K562 (cell line): ENCODE measurements at regions not wholly inside any gene's neighbourhood (a gene's known extent, or its start where the extent isn't known, plus 50 kb on each side); places are given as distances from the start of the nearest gene placed in this dataset.

ENCODE experiments used
- ATAC-seq: fragments of 200-7000 bp; cut with Tn5 transposase; 3 replicates; pipeline ENCODE4 v1.9.1; 2020; ENCODE audit warnings: moderate library complexity
- BruUV-seq: library from RNA; stranded (reverse); fragments of 400-500 nt; replicated peaks from 2 replicates; lab custom pipeline; 2021; lab: Mats Ljungman, UMichigan
- CTCF ChIA-PET: fragments of 300-600 bp; formaldehyde crosslinking; extraction: SDS; loops from one replicate; lab custom pipeline; 2021; ENCODE audit warnings: low intra/inter-chr PET ratio; lab: Yijun Ruan, JAX
- POLR2A ChIA-PET: fragments of 300-600, 350-650 bp; sonication (Branson Sonifier 250); formaldehyde crosslinking; extraction: SDS; loops from one replicate; lab custom pipeline; 2021; ENCODE audit warnings: antibody characterized with exemption, inconsistent platforms; lab: Yijun Ruan, JAX
- DNase-seq, 4 experiments: peaks; one replicate each; pipeline versions ENCODE4 v3.0.0 to v3.0.0-alpha.2; 2011 to 2018; ENCODE audit warnings: low spot score in 3 of 4, mixed read lengths in 3 of 4; ENCODE audit errors: extremely low read depth in 1 of 4
- FAIRE-seq: peaks from 2 replicates; lab custom pipeline; 2011; peaks lifted over from hg19 to GRCh38; lab: Jason Lieb, UNC
- H2AFZ ChIP-seq: 2 replicates; pipeline ENCODE4 v1.6.0; 2011; ENCODE audit warnings: low read depth, low read length, control low read depth, inconsistent platforms
- H3K27ac ChIP-seq: fragments of 200-600 bp; 3 replicates; pipeline ENCODE4 v1.8.0; 2011; ENCODE audit warnings: low read depth, mild to moderate bottlenecking, control low read depth, inconsistent platforms, low read length, moderate library complexity, mixed read lengths; ENCODE audit errors: extremely low read depth
- H3K27me3 ChIP-seq, 2 experiments: fragments of 300-600 bp in 1 of 2; 2 replicates in 1 of 2; 3 replicates in 1 of 2; pipeline versions ENCODE4 v1.6.0 to v1.8.0; 2011; ENCODE audit warnings: inconsistent platforms in 2 of 2, low read length in 2 of 2, mild to moderate bottlenecking in 1 of 2, mixed read lengths in 1 of 2, moderate library complexity in 1 of 2; ENCODE audit not compliant: control insufficient read depth in 2 of 2, insufficient read depth in 2 of 2
- H3K36me3 ChIP-seq: fragments of 300-600 bp; 3 replicates; pipeline ENCODE4 v1.8.0; 2011; ENCODE audit warnings: mild to moderate bottlenecking, low read length, inconsistent platforms; ENCODE audit not compliant: control insufficient read depth, insufficient read depth
- H3K4me1 ChIP-seq, 2 experiments: fragments of 200-600 bp in 1 of 2; replicated peaks in 1 of 2; 2 replicates in 1 of 2; 3 replicates in 1 of 2; pipeline versions ENCODE4 v1.5.1 to v1.8.0; 2011; ENCODE audit warnings: inconsistent platforms in 2 of 2, low read length in 2 of 2, mild to moderate bottlenecking in 1 of 2, mixed read lengths in 1 of 2, moderate library complexity in 1 of 2; ENCODE audit not compliant: control insufficient read depth in 2 of 2, insufficient read depth in 2 of 2
- H3K4me2 ChIP-seq: 2 replicates; pipeline ENCODE4 v1.6.1; 2011; ENCODE audit warnings: low read length, control low read depth, inconsistent platforms, mixed read lengths; ENCODE audit not compliant: insufficient read depth
- H3K4me3 ChIP-seq: fragments of 200-600 bp; sonication (generic), shearing (Covaris generic); 2 replicates; pipeline ENCODE4 v1.5.1; 2016; ENCODE audit warnings: control low read depth, inconsistent platforms
- H3K79me2 ChIP-seq: fragments of 200-600 bp; 3 replicates; pipeline ENCODE4 v1.8.0; 2011; ENCODE audit warnings: low read length, inconsistent platforms; ENCODE audit not compliant: control insufficient read depth, insufficient read depth
- H3K9ac ChIP-seq, 2 experiments: 2 replicates each; pipeline versions ENCODE4 v1.6.0 to v1.6.1; 2011; ENCODE audit warnings: low read depth in 2 of 2, low read length in 2 of 2, control low read depth in 1 of 2, inconsistent platforms in 1 of 2, mild to moderate bottlenecking in 1 of 2, mixed read lengths in 1 of 2; ENCODE audit not compliant: insufficient read depth in 1 of 2
- H3K9me1 ChIP-seq: one replicate; pipeline ENCODE4 v1.6.0; 2011; ENCODE audit warnings: inconsistent platforms, mild to moderate bottlenecking, low read length, moderate library complexity; ENCODE audit not compliant: control insufficient read depth, insufficient read depth
- H3K9me3 ChIP-seq: replicated peaks from 2 replicates; pipeline ENCODE4 v1.5.1; 2011; ENCODE audit warnings: low read depth, low read length, inconsistent platforms; ENCODE audit not compliant: control insufficient read depth, insufficient read depth
- H4K20me1 ChIP-seq: replicated peaks from 2 replicates; pipeline ENCODE4 v1.6.1; 2011; ENCODE audit warnings: low read length, inconsistent platforms, mixed read lengths; ENCODE audit not compliant: control insufficient read depth, insufficient read depth
- CREB1 ChIP-seq, 2 experiments: sonication (generic) in 1 of 2; formaldehyde crosslinking in 1 of 2; IDR thresholded peaks; 2 replicates each; pipeline versions ENCODE4 v1.6.1 to v1.8.0; 2012 to 2022; ENCODE audit warnings: inconsistent platforms in 1 of 2, mild to moderate bottlenecking in 1 of 2, missing genetic modification reagents in 1 of 2, moderate library complexity in 1 of 2
- ERF ChIP-seq: fragments of 450-650 bp; formaldehyde crosslinking; IDR thresholded peaks from 2 replicates; pipeline ENCODE4 v1.4.0; 2020; ENCODE audit warnings: mild to moderate bottlenecking, mixed read lengths
- RAD21 ChIP-seq, 2 experiments: fragments of 250-450 bp in 1 of 2; fragments of 450-650 bp in 1 of 2; sonication (Bioruptor Pico) in 1 of 2; formaldehyde crosslinking in 1 of 2; IDR thresholded peaks in 1 of 2; conservative IDR thresholded peaks in 1 of 2; 2 replicates each; pipeline versions ENCODE4 v1.4.0 to v1.8.0; 2020 to 2022; ENCODE audit warnings: mild to moderate bottlenecking in 2 of 2, moderate library complexity in 1 of 2
- TRIM28 ChIP-seq: fragments of 450-650 bp; IDR thresholded peaks from 2 replicates; pipeline ENCODE4 v1.6.1; 2017
- ZNF224 ChIP-seq: sonication (generic); formaldehyde crosslinking; IDR thresholded peaks from 2 replicates; pipeline ENCODE4 v1.8.0; 2022; ENCODE audit warnings: mild to moderate bottlenecking, missing genetic modification reagents
- ZNF75A ChIP-seq: fragments of 450-650 bp; formaldehyde crosslinking; IDR thresholded peaks from 2 replicates; pipeline ENCODE4 v1.4.0; 2020; ENCODE audit warnings: mild to moderate bottlenecking
- WGBS: fragments of 100-300 bp; shearing (Covaris generic); methylation state at CpG from one replicate; pipeline ENCODE4 v1.1.6; 2016; ENCODE audit warnings: low coverage, mixed read lengths; ENCODE audit not compliant: insufficient coverage; ENCODE audit errors: missing lambda C conversion rate; 5-methylcytosine and 5-hydroxymethylcytosine counted together
- in situ Hi-C: fragments of 300-500 bp; cut with MboI; formaldehyde crosslinking; loops from 4 replicates; pipeline ENCODE4 v1.15.0; 2018; ENCODE audit warnings: inconsistent platforms, mixed read lengths
- intact Hi-C: fragments of 100-400 bp; cut with micrococcal nuclease; formaldehyde crosslinking; loops from 2 replicates; pipeline ENCODE4 v1.14.2; 2022
- TF ChIP-seq, protein P1 (sequence below), 3 experiments: IDR thresholded peaks in 2 of 3; conservative IDR thresholded peaks in 1 of 3; 2 replicates each; pipeline ENCODE4 v1.5.1; 2011 to 2012; ENCODE audit warnings: low read length in 3 of 3, mild to moderate bottlenecking in 3 of 3, control low read depth in 2 of 3, improper control_type of control experiment in 1 of 3, inconsistent platforms in 1 of 3, low read depth in 1 of 3, mixed read lengths in 1 of 3, moderate library complexity in 1 of 3; ENCODE audit not compliant: insufficient read depth in 2 of 3
- TF ChIP-seq, protein P2 (sequence below), 2 experiments: fragments of 250-450 bp in 1 of 2; fragments of 450-650 bp in 1 of 2; sonication (Bioruptor Pico) in 1 of 2; IDR thresholded peaks; 2 replicates each; pipeline versions ENCODE4 v1.6.1 to v1.8.0; 2016 to 2021; ENCODE audit warnings: mild to moderate bottlenecking in 2 of 2, moderate library complexity in 2 of 2, missing compliant biosample characterization in 1 of 2, missing genetic modification characterization in 1 of 2

DNA sequence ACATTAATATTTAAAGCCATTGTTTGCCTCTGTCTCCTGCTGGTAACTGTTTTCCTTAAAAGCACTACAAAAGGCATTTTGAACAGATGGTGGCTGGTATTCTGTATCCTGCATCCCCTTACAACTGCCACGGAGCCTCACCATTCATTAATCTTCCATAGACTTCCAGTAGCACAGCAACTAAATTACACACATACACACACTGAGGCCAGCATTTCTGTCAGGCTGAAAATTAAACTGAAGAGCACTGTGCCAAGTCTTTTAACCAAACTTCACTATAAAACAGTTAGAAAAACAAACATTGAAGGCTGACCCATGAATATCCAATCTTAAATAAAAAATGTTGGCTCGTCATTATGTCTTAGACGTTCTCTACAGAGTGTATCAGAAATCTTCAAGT, 697.8 kb downstream of the DACH1 start:
- Histone ChIP-seq H3K9me3 (no peaks in the 10 kb centered on the region), H3K9ac (no peak overlapping the region), H4K20me1 (no peaks in the 10 kb centered on the region), H3K4me3 (no peak overlapping the region), H2AFZ (no peak overlapping the region), H3K27me3 (no peaks in the 10 kb centered on the region), H3K79me2 (no peaks in the 10 kb centered on the region), H3K4me2 (no peak overlapping the region), H3K27ac (no peak overlapping the region), H3K4me1 (no peaks in the 10 kb centered on the region), H3K36me3 (no peaks in the 10 kb centered on the region), H3K9me1 (no peaks in the 10 kb centered on the region)
- TF ChIP-seq, protein P1, sequence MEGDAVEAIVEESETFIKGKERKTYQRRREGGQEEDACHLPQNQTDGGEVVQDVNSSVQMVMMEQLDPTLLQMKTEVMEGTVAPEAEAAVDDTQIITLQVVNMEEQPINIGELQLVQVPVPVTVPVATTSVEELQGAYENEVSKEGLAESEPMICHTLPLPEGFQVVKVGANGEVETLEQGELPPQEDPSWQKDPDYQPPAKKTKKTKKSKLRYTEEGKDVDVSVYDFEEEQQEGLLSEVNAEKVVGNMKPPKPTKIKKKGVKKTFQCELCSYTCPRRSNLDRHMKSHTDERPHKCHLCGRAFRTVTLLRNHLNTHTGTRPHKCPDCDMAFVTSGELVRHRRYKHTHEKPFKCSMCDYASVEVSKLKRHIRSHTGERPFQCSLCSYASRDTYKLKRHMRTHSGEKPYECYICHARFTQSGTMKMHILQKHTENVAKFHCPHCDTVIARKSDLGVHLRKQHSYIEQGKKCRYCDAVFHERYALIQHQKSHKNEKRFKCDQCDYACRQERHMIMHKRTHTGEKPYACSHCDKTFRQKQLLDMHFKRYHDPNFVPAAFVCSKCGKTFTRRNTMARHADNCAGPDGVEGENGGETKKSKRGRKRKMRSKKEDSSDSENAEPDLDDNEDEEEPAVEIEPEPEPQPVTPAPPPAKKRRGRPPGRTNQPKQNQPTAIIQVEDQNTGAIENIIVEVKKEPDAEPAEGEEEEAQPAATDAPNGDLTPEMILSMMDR (IDR thresholded peaks at IDR 0.05 in 2 of 3, conservative IDR thresholded peaks at IDR 0.05 in 1 of 3; ENCODE audit: insufficient read depth in 2 of 3, low read depth in 1 of 3, low read length in 3 of 3), result no peak
- TF ChIP-seq ZNF224 (CRISPR knock-in tag) (no peak), CREB1 (IDR thresholded peaks at IDR 0.05) (no peak), CREB1 (CRISPR knock-in tag; IDR thresholded peaks at IDR 0.05) (no peak), ZNF75A (CRISPR knock-in tag) (no peak), RAD21 (CRISPR knock-in tag; conservative IDR thresholded peaks at IDR 0.05 in 1 of 2, IDR thresholded peaks at IDR 0.05 in 1 of 2) (no peak), TRIM28 (no peak), ERF (CRISPR knock-in tag) (no peak)
- TF ChIP-seq, protein P2, sequence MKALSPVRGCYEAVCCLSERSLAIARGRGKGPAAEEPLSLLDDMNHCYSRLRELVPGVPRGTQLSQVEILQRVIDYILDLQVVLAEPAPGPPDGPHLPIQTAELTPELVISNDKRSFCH (CRISPR knock-in tag; IDR thresholded peaks at IDR 0.05), result no peak
- TF ChIP-seq, protein P2 (tag; IDR thresholded peaks at IDR 0.05), result no peak
- BruUV-seq, result no TSS peak
- no peak for FAIRE-seq
- intact Hi-C loops (no loop called here), in situ Hi-C loops (no loop called here)
- no peak for ATAC-seq
- POLR2A ChIA-PET, result no interaction called here
- no peak for DNase-seq
- WGBS, result 0% methylated on average over 3 of the region's 3 CpGs
- CTCF ChIA-PET, result no interaction called here
